GM12878 (cell line): ENCODE measurements at regions not wholly inside any gene's neighbourhood (a gene's known extent, or its start where the extent isn't known, plus 50 kb on each side); places are given as distances from the start of the nearest gene placed in this dataset.

ENCODE experiments used
- ATAC-seq: fragments of 200-7000 bp; cut with Tn5 transposase; 3 replicates; pipeline ENCODE4 v1.9.1; 2020; ENCODE audit warnings: mild to moderate bottlenecking, moderate library complexity
- BruUV-seq: library from RNA; stranded (reverse); fragments of 400-500 nt; replicated peaks from 2 replicates; lab custom pipeline; 2021; lab: Mats Ljungman, UMichigan
- CTCF ChIA-PET: fragments of 300-600 bp; sonication (Branson Sonifier 250); formaldehyde crosslinking; extraction: SDS; loops from one replicate; lab custom pipeline; 2021; ENCODE audit warnings: inconsistent platforms; lab: Yijun Ruan, JAX
- POLR2A ChIA-PET: fragments of 350-600 bp; formaldehyde crosslinking; extraction: SDS; loops from one replicate; lab custom pipeline; 2021; ENCODE audit warnings: inconsistent platforms; lab: Charles Lee
- RAD21 ChIA-PET: fragments of 300-600 bp; sonication (Branson Sonifier 250); formaldehyde crosslinking; loops from one replicate; lab custom pipeline; 2023; ENCODE audit warnings: antibody characterized with exemption; ENCODE audit not compliant: unreplicated experiment; lab: Charles Lee
- SMC1A ChIA-PET: fragments of 300-600 bp; sonication (Branson Sonifier 250); formaldehyde crosslinking; loops from one replicate; lab custom pipeline; 2023; ENCODE audit not compliant: unreplicated experiment, uncharacterized antibody; lab: Charles Lee
- DNase-seq: peaks from one replicate; pipeline ENCODE4 v3.0.0-alpha.2; 2011; ENCODE audit warnings: low read depth, low spot score
- FAIRE-seq: peaks from 3 replicates; lab custom pipeline; 2011; peaks lifted over from hg19 to GRCh38; lab: Jason Lieb, UNC
- H2AFZ ChIP-seq: 2 replicates; pipeline ENCODE4 v1.6.0; 2011; ENCODE audit warnings: low read depth, low read length, control low read depth; ENCODE audit not compliant: control insufficient read depth
- H3K27ac ChIP-seq: 2 replicates; pipeline ENCODE4 v1.5.1; 2011; ENCODE audit warnings: control low read depth; ENCODE audit not compliant: control insufficient read depth, insufficient read depth
- H3K27me3 ChIP-seq, 2 experiments: replicated peaks in 1 of 2; 2 replicates each; pipeline versions ENCODE4 v1.6.0 to v1.6.1; 2011; ENCODE audit warnings: low read length in 1 of 2; ENCODE audit not compliant: control insufficient read depth in 2 of 2, insufficient read depth in 2 of 2
- H3K36me3 ChIP-seq, 2 experiments: 2 replicates each; pipeline ENCODE4 v1.5.1; 2011; ENCODE audit warnings: low read length in 1 of 2; ENCODE audit not compliant: control insufficient read depth in 2 of 2, insufficient read depth in 2 of 2
- H3K4me1 ChIP-seq: 2 replicates; pipeline ENCODE4 v1.6.1; 2011; ENCODE audit warnings: mild to moderate bottlenecking, low read length, moderate library complexity, mixed read lengths; ENCODE audit not compliant: control insufficient read depth, insufficient read depth
- H3K4me2 ChIP-seq: 2 replicates; pipeline ENCODE4 v1.6.0; 2011; ENCODE audit warnings: control low read depth; ENCODE audit not compliant: control insufficient read depth, insufficient read depth
- H3K4me3 ChIP-seq: fragments of 200-600 bp; sonication (generic); 2 replicates; pipeline ENCODE4 v1.5.1; 2016
- H3K79me2 ChIP-seq: 2 replicates; pipeline ENCODE4 v1.6.0; 2011; ENCODE audit warnings: low read length; ENCODE audit not compliant: control insufficient read depth, insufficient read depth
- H3K9ac ChIP-seq: 2 replicates; pipeline ENCODE4 v1.8.0; 2011; ENCODE audit warnings: low read length, control low read depth, mixed read lengths; ENCODE audit not compliant: control insufficient read depth, insufficient read depth
- H3K9me3 ChIP-seq: replicated peaks from 3 replicates; pipeline ENCODE4 v1.5.1; 2011; ENCODE audit warnings: mild to moderate bottlenecking, low read length; ENCODE audit not compliant: control insufficient read depth, insufficient read depth
- H4K20me1 ChIP-seq: 2 replicates; pipeline ENCODE4 v1.6.0; 2011; ENCODE audit not compliant: control insufficient read depth, insufficient read depth
- ATF7 ChIP-seq: fragments of 450-650 bp; IDR thresholded peaks from 2 replicates; pipeline ENCODE4 v1.6.1; 2016; ENCODE audit warnings: low read depth, mild to moderate bottlenecking
- KDM1A ChIP-seq: fragments of 200-600 bp; sonication (generic); IDR thresholded peaks from 2 replicates; pipeline ENCODE4 v1.6.1; 2016; ENCODE audit warnings: borderline replicate concordance
- NBN ChIP-seq: fragments of 450-650 bp; IDR thresholded peaks from 2 replicates; pipeline ENCODE4 v1.6.1; 2016
- SMC3 ChIP-seq: IDR thresholded peaks from 2 replicates; pipeline ENCODE4 v1.6.1; 2011; ENCODE audit warnings: low read length, improper control_type of control experiment, borderline replicate concordance
- WGBS: methylation state at CpG from one replicate; pipeline ENCODE4 v1.1.6; 2016; ENCODE audit warnings: low lambda C conversion rate; ENCODE audit not compliant: insufficient replicate concordance, insufficient coverage; ENCODE audit errors: missing lambda C conversion rate; 5-methylcytosine and 5-hydroxymethylcytosine counted together
- in situ Hi-C: fragments of 300-500 bp; cut with MboI; formaldehyde crosslinking; loops from 9 replicates; pipeline ENCODE4 v1.14.3; 2018; ENCODE audit warnings: mixed read lengths
- intact Hi-C: fragments of 100-400 bp; cut with micrococcal nuclease; formaldehyde crosslinking; loops from one replicate; pipeline ENCODE4 v1.14.2; 2022; ENCODE audit not compliant: unreplicated experiment
- TF ChIP-seq, protein P1 (sequence below), 3 experiments: IDR thresholded peaks in 2 of 3; conservative IDR thresholded peaks in 1 of 3; 2 replicates each; pipeline ENCODE4 v1.5.1; 2011; ENCODE audit warnings: low read depth in 3 of 3, low read length in 3 of 3, mild to moderate bottlenecking in 3 of 3, control low read depth in 2 of 3, moderate library complexity in 2 of 3, inconsistent platforms in 1 of 3, mixed read lengths in 1 of 3; ENCODE audit not compliant: control insufficient read depth in 2 of 3, insufficient read depth in 1 of 3; ENCODE audit errors: extremely low read depth in 1 of 3
- TF ChIP-seq, protein P2 (sequence below): fragments of 450-650 bp; IDR thresholded peaks from 2 replicates; pipeline ENCODE4 v1.6.1; 2016; ENCODE audit warnings: mild to moderate bottlenecking, moderate library complexity, borderline replicate concordance

DNA sequence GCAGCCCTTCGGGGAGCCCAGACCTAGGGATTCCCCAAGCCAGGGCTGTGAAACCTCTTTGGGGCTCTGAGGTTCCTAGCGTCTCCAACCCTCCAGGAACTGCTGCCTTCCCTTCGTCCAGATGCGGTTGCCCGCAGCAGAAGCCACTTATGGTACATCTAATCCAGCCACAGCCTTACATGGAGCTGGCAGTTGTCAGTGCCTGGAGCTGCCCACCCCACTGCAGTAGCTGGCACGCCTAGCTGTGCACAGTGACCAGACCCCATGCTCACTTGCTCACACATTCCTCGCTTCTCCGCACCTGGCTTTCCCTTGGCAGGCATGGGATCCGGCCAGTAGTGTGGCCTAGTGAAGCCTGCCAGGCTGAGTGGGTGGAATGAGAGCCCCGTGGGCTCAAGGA is 547.6 kb downstream of the TBC1D32 start:
- ChIA-PET SMC1A (no interaction called here), RAD21 (no interaction called here), CTCF (no interaction called here), POLR2A (interaction anchor here (0.6 kb wide), 1 partner anchor 11 kb away, joined by 3 read pairs; no protein-coding TSS in a partner anchor)
- Histone ChIP-seq H3K27ac (no peak overlapping the region), H2AFZ (no peak overlapping the region), H3K27me3 (no peaks in the 10 kb centered on the region), H3K36me3 (no peaks in the 10 kb centered on the region), H3K4me1 (no peaks in the 10 kb centered on the region), H3K9me3 (no peaks in the 10 kb centered on the region), H3K79me2 (no peaks in the 10 kb centered on the region), H4K20me1 (no peaks in the 10 kb centered on the region), H3K4me2 (no peak overlapping the region), H3K9ac (no peak overlapping the region), H3K4me3 (no peak overlapping the region)
- BruUV-seq: no TSS peak
- DNase-seq (no peak), FAIRE-seq (no peak), ATAC-seq (no peak)
- in situ Hi-C loops: no loop called here
- WGBS: 26% methylated on average over 10 of the region's 10 CpGs
- TF ChIP-seq SMC3 (no peak), ATF7 (no peak), KDM1A (no peak), NBN (no peak)
- TF ChIP-seq, protein P1, sequence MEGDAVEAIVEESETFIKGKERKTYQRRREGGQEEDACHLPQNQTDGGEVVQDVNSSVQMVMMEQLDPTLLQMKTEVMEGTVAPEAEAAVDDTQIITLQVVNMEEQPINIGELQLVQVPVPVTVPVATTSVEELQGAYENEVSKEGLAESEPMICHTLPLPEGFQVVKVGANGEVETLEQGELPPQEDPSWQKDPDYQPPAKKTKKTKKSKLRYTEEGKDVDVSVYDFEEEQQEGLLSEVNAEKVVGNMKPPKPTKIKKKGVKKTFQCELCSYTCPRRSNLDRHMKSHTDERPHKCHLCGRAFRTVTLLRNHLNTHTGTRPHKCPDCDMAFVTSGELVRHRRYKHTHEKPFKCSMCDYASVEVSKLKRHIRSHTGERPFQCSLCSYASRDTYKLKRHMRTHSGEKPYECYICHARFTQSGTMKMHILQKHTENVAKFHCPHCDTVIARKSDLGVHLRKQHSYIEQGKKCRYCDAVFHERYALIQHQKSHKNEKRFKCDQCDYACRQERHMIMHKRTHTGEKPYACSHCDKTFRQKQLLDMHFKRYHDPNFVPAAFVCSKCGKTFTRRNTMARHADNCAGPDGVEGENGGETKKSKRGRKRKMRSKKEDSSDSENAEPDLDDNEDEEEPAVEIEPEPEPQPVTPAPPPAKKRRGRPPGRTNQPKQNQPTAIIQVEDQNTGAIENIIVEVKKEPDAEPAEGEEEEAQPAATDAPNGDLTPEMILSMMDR (IDR thresholded peaks at IDR 0.05 in 2 of 3, conservative IDR thresholded peaks at IDR 0.05 in 1 of 3; ENCODE audit: control insufficient read depth in 2 of 3, extremely low read depth in 1 of 3, insufficient read depth in 1 of 3, low read depth in 3 of 3, low read length in 3 of 3): no peak
- TF ChIP-seq, protein P2, sequence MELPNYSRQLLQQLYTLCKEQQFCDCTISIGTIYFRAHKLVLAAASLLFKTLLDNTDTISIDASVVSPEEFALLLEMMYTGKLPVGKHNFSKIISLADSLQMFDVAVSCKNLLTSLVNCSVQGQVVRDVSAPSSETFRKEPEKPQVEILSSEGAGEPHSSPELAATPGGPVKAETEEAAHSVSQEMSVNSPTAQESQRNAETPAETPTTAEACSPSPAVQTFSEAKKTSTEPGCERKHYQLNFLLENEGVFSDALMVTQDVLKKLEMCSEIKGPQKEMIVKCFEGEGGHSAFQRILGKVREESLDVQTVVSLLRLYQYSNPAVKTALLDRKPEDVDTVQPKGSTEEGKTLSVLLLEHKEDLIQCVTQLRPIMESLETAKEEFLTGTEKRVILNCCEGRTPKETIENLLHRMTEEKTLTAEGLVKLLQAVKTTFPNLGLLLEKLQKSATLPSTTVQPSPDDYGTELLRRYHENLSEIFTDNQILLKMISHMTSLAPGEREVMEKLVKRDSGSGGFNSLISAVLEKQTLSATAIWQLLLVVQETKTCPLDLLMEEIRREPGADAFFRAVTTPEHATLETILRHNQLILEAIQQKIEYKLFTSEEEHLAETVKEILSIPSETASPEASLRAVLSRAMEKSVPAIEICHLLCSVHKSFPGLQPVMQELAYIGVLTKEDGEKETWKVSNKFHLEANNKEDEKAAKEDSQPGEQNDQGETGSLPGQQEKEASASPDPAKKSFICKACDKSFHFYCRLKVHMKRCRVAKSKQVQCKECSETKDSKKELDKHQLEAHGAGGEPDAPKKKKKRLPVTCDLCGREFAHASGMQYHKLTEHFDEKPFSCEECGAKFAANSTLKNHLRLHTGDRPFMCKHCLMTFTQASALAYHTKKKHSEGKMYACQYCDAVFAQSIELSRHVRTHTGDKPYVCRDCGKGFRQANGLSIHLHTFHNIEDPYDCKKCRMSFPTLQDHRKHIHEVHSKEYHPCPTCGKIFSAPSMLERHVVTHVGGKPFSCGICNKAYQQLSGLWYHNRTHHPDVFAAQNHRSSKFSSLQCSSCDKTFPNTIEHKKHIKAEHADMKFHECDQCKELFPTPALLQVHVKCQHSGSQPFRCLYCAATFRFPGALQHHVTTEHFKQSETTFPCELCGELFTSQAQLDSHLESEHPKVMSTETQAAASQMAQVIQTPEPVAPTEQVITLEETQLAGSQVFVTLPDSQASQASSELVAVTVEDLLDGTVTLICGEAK: no peak
- intact Hi-C loops: no loop called here
